DND-41 (cell line): ENCODE measurements at regions not wholly inside any gene's neighbourhood (a gene's known extent, or its start where the extent isn't known, plus 50 kb on each side); places are given as distances from the start of the nearest gene placed in this dataset.

Experiments used
- ATAC-seq: fragments of 200-7000 bp; cut with Tn5 transposase; 3 replicates; pipeline ENCODE4 v1.9.1; 2021; ENCODE audit warnings: low read depth; ENCODE audit not compliant: insufficient read depth
- DNase-seq: peaks from one replicate; pipeline ENCODE4 v3.0.0-alpha.2; 2020
- H2AFZ ChIP-seq: 2 replicates; pipeline ENCODE4 v1.6.0; 2012; ENCODE audit warnings: low read depth, low read length
- H3K27ac ChIP-seq: 2 replicates; pipeline ENCODE4 v1.5.1; 2012; ENCODE audit warnings: low read length, inconsistent platforms
- H3K27me3 ChIP-seq: fragments of 200-600 bp; sonication (generic); 2 replicates; pipeline ENCODE4 v1.6.0; 2012; ENCODE audit warnings: low read length, mild to moderate bottlenecking, inconsistent platforms; ENCODE audit not compliant: insufficient read depth, poor library complexity
- H3K36me3 ChIP-seq: 2 replicates; pipeline ENCODE4 v1.5.1; 2012; ENCODE audit warnings: low read length, inconsistent platforms; ENCODE audit not compliant: insufficient read depth
- H3K4me1 ChIP-seq: 2 replicates; pipeline ENCODE4 v1.5.1; 2012; ENCODE audit warnings: mild to moderate bottlenecking, low read length; ENCODE audit not compliant: insufficient read depth
- H3K4me2 ChIP-seq: 2 replicates; pipeline ENCODE4 v1.6.0; 2012; ENCODE audit warnings: mild to moderate bottlenecking, moderate library complexity, low read length, inconsistent platforms; ENCODE audit not compliant: insufficient read depth
- H3K4me3 ChIP-seq, 2 experiments: fragments of 200-600 bp in 1 of 2; shearing (Covaris generic) in 1 of 2; 2 replicates each; pipeline ENCODE4 v1.5.1; 2012 to 2016; ENCODE audit warnings: inconsistent platforms in 2 of 2, low read length in 2 of 2, mild to moderate bottlenecking in 2 of 2, low read depth in 1 of 2, moderate library complexity in 1 of 2
- H3K79me2 ChIP-seq: 2 replicates; pipeline ENCODE4 v1.6.0; 2012; ENCODE audit warnings: low read length, inconsistent platforms; ENCODE audit not compliant: insufficient read depth
- H3K9ac ChIP-seq: 2 replicates; pipeline ENCODE4 v1.6.0; 2012; ENCODE audit warnings: low read depth, mild to moderate bottlenecking, inconsistent platforms, low read length, moderate library complexity
- H3K9me3 ChIP-seq: 2 replicates; pipeline ENCODE4 v1.5.1; 2012; ENCODE audit warnings: low read length, moderate library complexity, mild to moderate bottlenecking, inconsistent platforms; ENCODE audit not compliant: insufficient read depth, severe bottlenecking
- H4K20me1 ChIP-seq: 2 replicates; pipeline ENCODE4 v1.6.0; 2012; ENCODE audit warnings: low read length; ENCODE audit not compliant: insufficient read depth
- EZH2 ChIP-seq: IDR thresholded peaks from 3 replicates; pipeline ENCODE4 v1.6.1; 2012; ENCODE audit warnings: borderline replicate concordance, low read depth, mild to moderate bottlenecking, moderate library complexity, low read length, inconsistent platforms; ENCODE audit not compliant: severe bottlenecking
- TF ChIP-seq, protein P1 (sequence below): IDR thresholded peaks from 2 replicates; pipeline ENCODE4 v1.5.1; 2012; ENCODE audit warnings: borderline replicate concordance, low read length, moderate library complexity, mild to moderate bottlenecking; ENCODE audit not compliant: poor library complexity, severe bottlenecking; ENCODE audit errors: extremely low read depth

DNA sequence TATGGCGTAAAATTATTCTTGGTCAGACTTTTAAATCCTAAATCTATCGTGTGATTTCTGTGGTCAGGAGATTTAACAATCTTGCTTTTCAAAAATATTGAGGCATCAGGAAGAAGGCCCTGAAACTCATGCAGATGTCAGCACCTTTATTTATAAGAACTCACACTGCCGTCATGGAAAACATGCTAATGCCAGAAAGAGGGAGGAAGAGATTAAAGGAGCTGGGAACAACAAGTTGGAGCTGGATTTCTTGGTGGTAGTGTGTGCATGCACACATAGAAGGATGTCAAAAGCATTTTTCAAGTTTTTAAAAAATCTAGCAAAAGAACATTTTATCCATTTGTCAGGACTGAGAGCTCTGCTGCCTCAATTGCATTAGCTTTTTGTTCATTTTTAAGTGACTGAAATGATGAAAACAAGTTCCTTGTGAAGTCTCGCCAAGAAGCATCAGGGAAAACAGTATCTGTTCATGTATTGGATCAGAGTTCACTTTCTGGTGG is 342.5 kb downstream of the SPRY2 start:
- H3K27me3 ChIP-seq: no peaks in the 10 kb centered on the region
- H3K4me2 ChIP-seq: no peak overlapping the region
- H3K79me2 ChIP-seq: no peaks in the 10 kb centered on the region
- no peak overlapping the region for H3K4me3 ChIP-seq
- no peak overlapping the region for H3K9ac ChIP-seq
- no peaks in the 10 kb centered on the region for H4K20me1 ChIP-seq
- H2AFZ ChIP-seq: no peak overlapping the region
- ATAC-seq (no peak), DNase-seq (no peak)
- no peak overlapping the region for H3K27ac ChIP-seq
- no peaks in the 10 kb centered on the region for H3K36me3 ChIP-seq
- H3K9me3 ChIP-seq: no peaks in the 10 kb centered on the region
- TF ChIP-seq, protein P1, sequence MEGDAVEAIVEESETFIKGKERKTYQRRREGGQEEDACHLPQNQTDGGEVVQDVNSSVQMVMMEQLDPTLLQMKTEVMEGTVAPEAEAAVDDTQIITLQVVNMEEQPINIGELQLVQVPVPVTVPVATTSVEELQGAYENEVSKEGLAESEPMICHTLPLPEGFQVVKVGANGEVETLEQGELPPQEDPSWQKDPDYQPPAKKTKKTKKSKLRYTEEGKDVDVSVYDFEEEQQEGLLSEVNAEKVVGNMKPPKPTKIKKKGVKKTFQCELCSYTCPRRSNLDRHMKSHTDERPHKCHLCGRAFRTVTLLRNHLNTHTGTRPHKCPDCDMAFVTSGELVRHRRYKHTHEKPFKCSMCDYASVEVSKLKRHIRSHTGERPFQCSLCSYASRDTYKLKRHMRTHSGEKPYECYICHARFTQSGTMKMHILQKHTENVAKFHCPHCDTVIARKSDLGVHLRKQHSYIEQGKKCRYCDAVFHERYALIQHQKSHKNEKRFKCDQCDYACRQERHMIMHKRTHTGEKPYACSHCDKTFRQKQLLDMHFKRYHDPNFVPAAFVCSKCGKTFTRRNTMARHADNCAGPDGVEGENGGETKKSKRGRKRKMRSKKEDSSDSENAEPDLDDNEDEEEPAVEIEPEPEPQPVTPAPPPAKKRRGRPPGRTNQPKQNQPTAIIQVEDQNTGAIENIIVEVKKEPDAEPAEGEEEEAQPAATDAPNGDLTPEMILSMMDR: no peak
- TF ChIP-seq EZH2: no peak
- H3K4me1 ChIP-seq: no peaks in the 10 kb centered on the region

DNA sequence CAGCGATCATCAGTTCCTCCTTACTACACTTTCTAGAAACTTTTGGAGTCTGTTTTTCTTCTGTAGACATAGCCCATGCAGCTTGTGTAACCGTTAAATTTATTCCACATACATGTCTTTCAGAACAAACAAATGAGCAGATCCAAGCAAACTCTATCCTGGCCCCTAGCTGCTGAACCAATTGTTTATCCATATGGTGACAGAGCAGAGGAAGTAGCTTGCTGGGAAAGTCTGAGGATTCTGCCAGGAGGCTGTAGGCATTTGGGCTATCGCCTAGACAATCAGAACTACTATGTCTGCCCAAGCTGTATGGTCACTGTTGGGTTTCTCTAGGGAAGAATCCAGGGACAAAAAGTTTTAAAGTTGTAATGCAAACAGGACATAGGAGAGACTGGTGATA is 343.7 kb downstream of the SPRY2 start:
- no peaks in the 10 kb centered on the region for H3K79me2 ChIP-seq
- TF ChIP-seq EZH2: no peak
- TF ChIP-seq, protein P1: no peak
- H3K27me3 ChIP-seq: no peaks in the 10 kb centered on the region
- no peak overlapping the region for H3K4me3 ChIP-seq
- H3K9ac ChIP-seq: no peak overlapping the region
- DNase-seq (no peak), ATAC-seq (no peak)
- no peaks in the 10 kb centered on the region for H3K36me3 ChIP-seq
- H3K27ac ChIP-seq: no peak overlapping the region
- no peaks in the 10 kb centered on the region for H3K4me1 ChIP-seq
- H4K20me1 ChIP-seq: no peaks in the 10 kb centered on the region
- H3K9me3 ChIP-seq: no peaks in the 10 kb centered on the region
- H3K4me2 ChIP-seq: no peak overlapping the region
- H2AFZ ChIP-seq: no peak overlapping the region

GRCh38 chr13:79995334-79995733 is 345.6 kb downstream of the SPRY2 start:
- H2AFZ ChIP-seq: no peak overlapping the region
- H3K36me3 ChIP-seq: no peaks in the 10 kb centered on the region
- H4K20me1 ChIP-seq: no peaks in the 10 kb centered on the region
- H3K4me1 ChIP-seq: no peaks in the 10 kb centered on the region
- ATAC-seq (no peak), DNase-seq (no peak)
- H3K4me2 ChIP-seq: no peak overlapping the region
- no peak overlapping the region for H3K27ac ChIP-seq
- H3K9ac ChIP-seq: no peak overlapping the region
- no peaks in the 10 kb centered on the region for H3K79me2 ChIP-seq
- TF ChIP-seq, protein P1: no peak
- TF ChIP-seq EZH2: no peak
- no peaks in the 10 kb centered on the region for H3K9me3 ChIP-seq
- H3K4me3 ChIP-seq: no peak overlapping the region
- H3K27me3 ChIP-seq: no peaks in the 10 kb centered on the region

- H3K9ac ChIP-seq: no peak overlapping the region
- no peak overlapping the region for H3K27ac ChIP-seq
- H3K4me2 ChIP-seq: no peak overlapping the region
- H3K79me2 ChIP-seq: no peaks in the 10 kb centered on the region
- ATAC-seq (no peak), DNase-seq (no peak)
- H3K4me3 ChIP-seq: no peak overlapping the region
- H3K36me3 ChIP-seq: no peaks in the 10 kb centered on the region
- H3K27me3 ChIP-seq: no peaks in the 10 kb centered on the region
- no peak overlapping the region for H2AFZ ChIP-seq
- no peaks in the 10 kb centered on the region for H3K9me3 ChIP-seq
- H4K20me1 ChIP-seq: no peaks in the 10 kb centered on the region
- H3K4me1 ChIP-seq: no peaks in the 10 kb centered on the region
- TF ChIP-seq EZH2: no peak
- TF ChIP-seq, protein P1: no peak
Observed at GRCh38 chr13:79992111-79992510, 348.8 kb downstream of the SPRY2 start.
